ENCODE measurements at regions not wholly inside any gene's neighbourhood (a gene's known extent, or its start where the extent isn't known, plus 50 kb on each side); places are given as distances from the start of the nearest gene placed in this dataset.

GRCh38 chr12:126860210-126860609 is 1406.8 kb upstream of the TMEM132C start:
- H3K27ac ChIP-seq (ENCODE audit: poor library complexity, severe bottlenecking): no peak overlapping the region

GRCh38 chr12:126862500-126862899 is 1404.5 kb upstream of the TMEM132C start:
- no peak for DNase-seq (ENCODE audit: low spot score)
- no peaks in the 10 kb centered on the region for H3K27me3 ChIP-seq (ENCODE audit: insufficient read depth, poor library complexity, severe bottlenecking)
- H3K4me3 ChIP-seq (ENCODE audit: severe bottlenecking): no peak overlapping the region
- H3K36me3 ChIP-seq (ENCODE audit: low read depth): no peaks in the 10 kb centered on the region
- peaks cover 3% of the 10 kb centered on the region for H3K4me1 ChIP-seq (ENCODE audit: insufficient read depth, poor library complexity, severe bottlenecking)
- ATAC-seq (ENCODE audit: low read depth): no peak
- TF ChIP-seq CTCF (IDR thresholded peaks at IDR 0.05; ENCODE audit: poor library complexity, severe bottlenecking): no peak
- no peak overlapping the region for H3K27ac ChIP-seq (ENCODE audit: poor library complexity, severe bottlenecking)
- H3K9me3 ChIP-seq (ENCODE audit: severe bottlenecking): no peaks in the 10 kb centered on the region

More at GRCh38 chr12:126860210-126860609, 1406.8 kb upstream of the TMEM132C start:
- DNase-seq (ENCODE audit: low spot score): no peak
- Histone ChIP-seq H3K36me3 (ENCODE audit: low read depth) (no peaks in the 10 kb centered on the region), H3K27me3 (ENCODE audit: insufficient read depth, poor library complexity, severe bottlenecking) (no peaks in the 10 kb centered on the region), H3K9me3 (ENCODE audit: severe bottlenecking) (no peaks in the 10 kb centered on the region), H3K4me1 (ENCODE audit: insufficient read depth, poor library complexity, severe bottlenecking) (peaks cover 3% of the 10 kb centered on the region), H3K4me3 (ENCODE audit: severe bottlenecking) (no peak overlapping the region)
- TF ChIP-seq CTCF (IDR thresholded peaks at IDR 0.05; ENCODE audit: poor library complexity, severe bottlenecking): no peak
- ATAC-seq (ENCODE audit: low read depth): no peak

GRCh38 chr12:126869644-126870043 is 1397.3 kb upstream of the TMEM132C start:
- Histone ChIP-seq H3K9me3 (ENCODE audit: severe bottlenecking) (no peaks in the 10 kb centered on the region), H3K36me3 (ENCODE audit: low read depth) (no peaks in the 10 kb centered on the region), H3K27ac (ENCODE audit: poor library complexity, severe bottlenecking) (no peak overlapping the region), H3K4me3 (ENCODE audit: severe bottlenecking) (no peak overlapping the region), H3K27me3 (ENCODE audit: insufficient read depth, poor library complexity, severe bottlenecking) (no peaks in the 10 kb centered on the region), H3K4me1 (ENCODE audit: insufficient read depth, poor library complexity, severe bottlenecking) (no peaks in the 10 kb centered on the region)
- no peak for ATAC-seq (ENCODE audit: low read depth)
- DNase-seq (ENCODE audit: low spot score): no peak
- no peak for TF ChIP-seq CTCF (IDR thresholded peaks at IDR 0.05; ENCODE audit: poor library complexity, severe bottlenecking)

GRCh38 chr12:126873701-126874100 is 1393.3 kb upstream of the TMEM132C start:
- no peaks in the 10 kb centered on the region for H3K4me1 ChIP-seq (ENCODE audit: insufficient read depth, poor library complexity, severe bottlenecking)
- DNase-seq (ENCODE audit: low spot score) (no peak), ATAC-seq (ENCODE audit: low read depth) (no peak)
- H3K27ac ChIP-seq (ENCODE audit: poor library complexity, severe bottlenecking): no peak overlapping the region
- no peaks in the 10 kb centered on the region for H3K36me3 ChIP-seq (ENCODE audit: low read depth)
- H3K9me3 ChIP-seq (ENCODE audit: severe bottlenecking): no peaks in the 10 kb centered on the region
- H3K27me3 ChIP-seq (ENCODE audit: insufficient read depth, poor library complexity, severe bottlenecking): no peaks in the 10 kb centered on the region
- no peak overlapping the region for H3K4me3 ChIP-seq (ENCODE audit: severe bottlenecking)
- no peak for TF ChIP-seq CTCF (IDR thresholded peaks at IDR 0.05; ENCODE audit: poor library complexity, severe bottlenecking)

- H3K9me3 ChIP-seq (ENCODE audit: severe bottlenecking): no peaks in the 10 kb centered on the region
- no peaks in the 10 kb centered on the region for H3K4me1 ChIP-seq (ENCODE audit: insufficient read depth, poor library complexity, severe bottlenecking)
- H3K4me3 ChIP-seq (ENCODE audit: severe bottlenecking): no peak overlapping the region
- H3K36me3 ChIP-seq (ENCODE audit: low read depth): no peaks in the 10 kb centered on the region
- TF ChIP-seq CTCF (IDR thresholded peaks at IDR 0.05; ENCODE audit: poor library complexity, severe bottlenecking): peak; percentile 93
- peak; percentile 80 for ATAC-seq (ENCODE audit: low read depth)
- H3K27ac ChIP-seq (ENCODE audit: poor library complexity, severe bottlenecking): no peak overlapping the region
- no peaks in the 10 kb centered on the region for H3K27me3 ChIP-seq (ENCODE audit: insufficient read depth, poor library complexity, severe bottlenecking)
- no peak for DNase-seq (ENCODE audit: low spot score)
Observed at GRCh38 chr12:126874427-126875026, 1392.4 kb upstream of the TMEM132C start.
